ENCODE measurements at regions not wholly inside any gene's neighbourhood (a gene's known extent, or its start where the extent isn't known, plus 50 kb on each side); places are given as distances from the start of the nearest gene placed in this dataset.

DNA sequence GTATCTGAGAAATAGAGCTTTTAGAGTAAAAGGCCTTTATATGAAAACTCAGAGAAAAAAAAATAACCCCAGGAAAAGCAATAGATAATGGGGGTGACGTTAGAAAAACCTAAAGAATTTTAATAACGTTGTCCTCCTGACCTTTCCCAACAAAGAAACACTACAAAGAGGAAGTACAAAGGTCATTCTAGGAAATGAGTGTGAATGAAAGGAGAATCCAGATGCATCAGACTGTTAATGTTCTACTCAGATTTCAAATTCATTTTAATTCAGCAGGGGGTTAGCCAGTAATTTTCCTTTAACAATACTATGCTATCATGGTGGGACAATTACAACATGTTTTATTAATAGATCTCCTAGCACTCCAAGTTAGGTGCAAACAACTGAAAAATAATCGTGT is 73.8 kb upstream of the CDK1 start:
- H3K27me3 ChIP-seq (ENCODE audit: control insufficient read depth in 2 of 2, insufficient read depth in 2 of 2, low read length in 2 of 2) = no peaks in the 10 kb centered on the region
- no peak for ATAC-seq
- TF ChIP-seq PPARD (CRISPR knock-in tag; IDR thresholded peaks at IDR 0.05) = no peak
- no peak for TF ChIP-seq GTF2E2 (tag; IDR thresholded peaks at IDR 0.05)
- no peak for TF ChIP-seq TCF7 (IDR thresholded peaks at IDR 0.05; ENCODE audit: borderline replicate concordance)
- TF ChIP-seq SRSF1 (IDR thresholded peaks at IDR 0.05; ENCODE audit: low read depth, low read length) = no peak
- TF ChIP-seq KAT2B (IDR thresholded peaks at IDR 0.05; ENCODE audit: low read depth, low read length) = no peak
- no peak for TF ChIP-seq STAT6 (CRISPR knock-in tag; IDR thresholded peaks at IDR 0.05)
- TF ChIP-seq ATF6 (CRISPR knock-in tag; IDR thresholded peaks at IDR 0.05) = no peak
- TF ChIP-seq ZEB2 (IDR thresholded peaks at IDR 0.05) = no peak
- TF ChIP-seq, protein P1, sequence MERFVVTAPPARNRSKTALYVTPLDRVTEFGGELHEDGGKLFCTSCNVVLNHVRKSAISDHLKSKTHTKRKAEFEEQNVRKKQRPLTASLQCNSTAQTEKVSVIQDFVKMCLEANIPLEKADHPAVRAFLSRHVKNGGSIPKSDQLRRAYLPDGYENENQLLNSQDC (CRISPR knock-in tag; IDR thresholded peaks at IDR 0.05) = no peak
- no peak for TF ChIP-seq UBTF (IDR thresholded peaks at IDR 0.05; ENCODE audit: borderline replicate concordance in 1 of 2, low read depth in 2 of 2, low read length in 2 of 2)
- no peak for TF ChIP-seq SAFB2 (IDR thresholded peaks at IDR 0.05; ENCODE audit: borderline replicate concordance, low read depth, low read length, severe bottlenecking)
- TF ChIP-seq SOX6 (IDR thresholded peaks at IDR 0.05) = no peak
- TF ChIP-seq DACH1 (IDR thresholded peaks at IDR 0.05; ENCODE audit: partially characterized antibody) = no peak
- no peak for TF ChIP-seq MXI1 (IDR thresholded peaks at IDR 0.05; ENCODE audit: low read depth, low read length)
- CTCF ChIA-PET (ENCODE audit: low intra/inter-chr PET ratio) = no interaction called here
- H3K79me2 ChIP-seq (ENCODE audit: control insufficient read depth, insufficient read depth, low read length) = no peaks in the 10 kb centered on the region
- H3K4me3 ChIP-seq = no peak overlapping the region
- H4K20me1 ChIP-seq (replicated peaks; ENCODE audit: control insufficient read depth, insufficient read depth, low read length) = no peaks in the 10 kb centered on the region
- H2AFZ ChIP-seq (ENCODE audit: low read depth, low read length) = no peak overlapping the region
- H3K4me1 ChIP-seq (replicated peaks in 1 of 2; ENCODE audit: control insufficient read depth in 2 of 2, insufficient read depth in 2 of 2, low read length in 2 of 2) = no peaks in the 10 kb centered on the region
- H3K27ac ChIP-seq (ENCODE audit: extremely low read depth, low read depth, low read length) = no peak overlapping the region
- H3K36me3 ChIP-seq (ENCODE audit: control insufficient read depth, insufficient read depth, low read length) = no peaks in the 10 kb centered on the region
- in situ Hi-C loops (cut with MboI) (no loop called here), intact Hi-C loops (cut with micrococcal nuclease) (no loop called here)
- no peak for FAIRE-seq
- no peak for DNase-seq (ENCODE audit: extremely low read depth in 1 of 4, low spot score in 3 of 4)
- H3K9me1 ChIP-seq (ENCODE audit: control insufficient read depth, insufficient read depth, low read length) = no peaks in the 10 kb centered on the region
- H3K4me2 ChIP-seq (ENCODE audit: insufficient read depth, low read length) = no peak overlapping the region
- H3K9me3 ChIP-seq (replicated peaks; ENCODE audit: control insufficient read depth, insufficient read depth, low read depth, low read length) = no peaks in the 10 kb centered on the region
- H3K9ac ChIP-seq (ENCODE audit: insufficient read depth in 1 of 2, low read depth in 2 of 2, low read length in 2 of 2) = no peak overlapping the region
- POLR2A ChIA-PET = interaction anchor here (0.7 kb wide), 1 partner anchor 43 kb away, joined by 3 read pairs; no protein-coding TSS in a partner anchor
- no TSS peak for BruUV-seq (replicated peaks)
- WGBS (ENCODE audit: insufficient coverage, low coverage, missing lambda C conversion rate) = 0% methylated on average over 3 of the region's 3 CpGs
